Stimulated activated naive B cell treated with anti-CD40 and anti-IgM and Interleukin-4, amounts not matched to agents 10 μg/mL and 1 μg/mL and 100 μg/mL, for 72 hours (primary cell): ENCODE measurements at regions not wholly inside any gene's neighbourhood (a gene's known extent, or its start where the extent isn't known, plus 50 kb on each side); places are given as distances from the start of the nearest gene placed in this dataset.

Experiments
- ATAC-seq, 2 donors: fragments of 150-1000 bp; cut with Tn5 transposase; replicated peaks; 2 replicates each; pipeline ENCODE4 v1.10.0; 2021; ENCODE audit warnings: moderate library complexity in 1 of 2
- DNase-seq: peaks from one replicate; pipeline ENCODE4 v3.0.0; 2021
- H3K27ac Mint-ChIP-seq: one replicate; pipeline ENCODE4 v1.8.0; 2022; ENCODE audit warnings: mild to moderate bottlenecking, mixed read lengths
- H3K27me3 Mint-ChIP-seq, 2 donors: one replicate each; pipeline ENCODE4 v1.8.0; 2022; ENCODE audit warnings: mixed read lengths in 2 of 2
- H3K36me3 Mint-ChIP-seq, 2 donors: one replicate each; pipeline ENCODE4 v1.8.0; 2022; ENCODE audit warnings: mixed read lengths in 2 of 2, mild to moderate bottlenecking in 1 of 2
- H3K4me1 Mint-ChIP-seq, 2 donors: one replicate each; pipeline ENCODE4 v1.8.0; 2022; ENCODE audit warnings: mixed read lengths in 2 of 2, mild to moderate bottlenecking in 1 of 2
- H3K4me3 Mint-ChIP-seq, 2 donors: one replicate each; pipeline ENCODE4 v1.8.0; 2022; ENCODE audit warnings: mild to moderate bottlenecking in 2 of 2, mixed read lengths in 2 of 2, moderate library complexity in 1 of 2
- H3K9me3 Mint-ChIP-seq, 2 donors: one replicate each; pipeline ENCODE4 v1.8.0; 2022; ENCODE audit warnings: mixed read lengths in 2 of 2, mild to moderate bottlenecking in 1 of 2

- Mint-ChIP-seq H3K36me3 (no peaks in the 10 kb centered on the region), H3K9me3 (no peaks in the 10 kb centered on the region), H3K27ac (no peak overlapping the region), H3K27me3 (peaks cover 0 to 4% of the 10 kb centered on the region in 2 donors), H3K4me3 (no peak overlapping the region), H3K4me1 (no peaks in the 10 kb centered on the region)
- no peak for ATAC-seq
- no peak for DNase-seq
Observed at GRCh38 chr5:123266365-123266764, 156.8 kb downstream of the CEP120 start.

- Mint-ChIP-seq H3K4me3 (no peak overlapping the region), H3K27me3 (peaks cover 5% of the 10 kb centered on the region in 2 donors), H3K27ac (no peak overlapping the region), H3K4me1 (no peaks in the 10 kb centered on the region), H3K36me3 (no peaks in the 10 kb centered on the region), H3K9me3 (no peaks in the 10 kb centered on the region)
- no peak for ATAC-seq
- no peak for DNase-seq
Observed at GRCh38 chr5:123265551-123265950, 157.7 kb downstream of the CEP120 start.

GRCh38 chr5:123264394-123264793 is 158.8 kb downstream of the CEP120 start:
- Mint-ChIP-seq H3K4me3 (no peak overlapping the region), H3K27me3 (peaks cover 5% of the 10 kb centered on the region in 2 donors)
- ATAC-seq: no peak

GRCh38 chr5:123263859-123264258 is 159.3 kb downstream of the CEP120 start:
- no peak for ATAC-seq
- Mint-ChIP-seq H3K36me3 (no peaks in the 10 kb centered on the region), H3K27ac (no peak overlapping the region), H3K4me1 (no peaks in the 10 kb centered on the region), H3K4me3 (no peak overlapping the region), H3K9me3 (no peaks in the 10 kb centered on the region), H3K27me3 (peaks cover 5% of the 10 kb centered on the region in 2 donors)
- no peak for DNase-seq

More at GRCh38 chr5:123264394-123264793, 158.8 kb downstream of the CEP120 start:
- H3K36me3 Mint-ChIP-seq: no peaks in the 10 kb centered on the region
- DNase-seq: no peak
- no peaks in the 10 kb centered on the region for H3K4me1 Mint-ChIP-seq
- H3K27ac Mint-ChIP-seq: no peak overlapping the region
- H3K9me3 Mint-ChIP-seq: no peaks in the 10 kb centered on the region

GRCh38 chr5:123262216-123262823 is 160.9 kb downstream of the CEP120 start:
- Mint-ChIP-seq H3K27me3 (peaks cover 11 to 19% of the 10 kb centered on the region in 2 donors), H3K4me1 (no peaks in the 10 kb centered on the region), H3K36me3 (peaks cover 3 to 5% of the 10 kb centered on the region in 2 donors), H3K9me3 (peaks cover 5 to 6% of the 10 kb centered on the region in 2 donors), H3K27ac (no peak overlapping the region), H3K4me3 (no peak overlapping the region)
- ATAC-seq: no peak
- no peak for DNase-seq

GRCh38 chr5:123261752-123262151 is 161.5 kb downstream of the CEP120 start:
- no peak overlapping the region for H3K4me3 Mint-ChIP-seq
- ATAC-seq: no peak
- peaks cover 9% of the 10 kb centered on the region in 2 donors for H3K9me3 Mint-ChIP-seq
- no peak for DNase-seq
- H3K36me3 Mint-ChIP-seq: peaks cover 4 to 5% of the 10 kb centered on the region in 2 donors
- no peaks in the 10 kb centered on the region for H3K4me1 Mint-ChIP-seq
- no peak overlapping the region for H3K27ac Mint-ChIP-seq
- peaks cover 11 to 22% of the 10 kb centered on the region in 2 donors for H3K27me3 Mint-ChIP-seq

- Mint-ChIP-seq H3K27ac (no peak overlapping the region), H3K9me3 (peaks cover 4% of the 10 kb centered on the region in 2 donors), H3K4me3 (no peak overlapping the region), H3K27me3 (peaks cover 0 to 14% of the 10 kb centered on the region in 2 donors), H3K4me1 (no peaks in the 10 kb centered on the region), H3K36me3 (no peaks in the 10 kb centered on the region)
- ATAC-seq (no peak), DNase-seq (no peak)
Observed at GRCh38 chr5:123249446-123249845, 160.4 kb downstream of the PRDM6 start.

GRCh38 chr5:123245689-123246088 is 156.6 kb downstream of the PRDM6 start:
- peaks cover 10 to 12% of the 10 kb centered on the region in 2 donors for H3K27me3 Mint-ChIP-seq
- ATAC-seq: no peak
- H3K4me1 Mint-ChIP-seq: no peaks in the 10 kb centered on the region
- no peaks in the 10 kb centered on the region for H3K36me3 Mint-ChIP-seq
- DNase-seq: no peak
- no peak overlapping the region for H3K4me3 Mint-ChIP-seq
- H3K9me3 Mint-ChIP-seq: peaks cover 3 to 6% of the 10 kb centered on the region in 2 donors
- H3K27ac Mint-ChIP-seq: no peak overlapping the region

GRCh38 chr5:123244458-123244857 is 155.4 kb downstream of the PRDM6 start:
- no peaks in the 10 kb centered on the region for H3K36me3 Mint-ChIP-seq
- H3K4me3 Mint-ChIP-seq: no peak overlapping the region
- peaks cover 3 to 8% of the 10 kb centered on the region in 2 donors for H3K9me3 Mint-ChIP-seq
- peaks cover 10 to 12% of the 10 kb centered on the region in 2 donors for H3K27me3 Mint-ChIP-seq
- no peak overlapping the region for H3K27ac Mint-ChIP-seq
- DNase-seq (no peak), ATAC-seq (no peak)
- H3K4me1 Mint-ChIP-seq: no peaks in the 10 kb centered on the region
